Glomerular endothelial cell (primary cell): ENCODE measurements at regions not wholly inside any gene's neighbourhood (a gene's known extent, or its start where the extent isn't known, plus 50 kb on each side); places are given as distances from the start of the nearest gene placed in this dataset.
"Not testable (repeated sequence)": the region's sequence is repeated elsewhere in the genome, so short reads cannot be mapped to it uniquely, and the experiment has no call there.

ENCODE experiments used
- DNase-seq: peaks from one replicate; pipeline ENCODE4 v3.0.0-alpha.2; 2011; ENCODE audit warnings: low read depth, low spot score; ENCODE audit errors: extremely low read depth

- DNase-seq: no peak
Observed at GRCh38 chr10:8332730-8333111, 278.2 kb downstream of the GATA3 start.

- DNase-seq: no peak
Observed at GRCh38 chr10:8334631-8335030, 280.1 kb downstream of the GATA3 start.

GRCh38 chr10:8336629-8337331 is 282.3 kb downstream of the GATA3 start:
- no peak for DNase-seq

- DNase-seq: no peak
Observed at GRCh38 chr10:8337332-8337651, 282.8 kb downstream of the GATA3 start.

GRCh38 chr10:8338177-8338766 is 283.8 kb downstream of the GATA3 start:
- no peak for DNase-seq

- no peak for DNase-seq
Observed at GRCh38 chr10:8344756-8345155, 290.3 kb downstream of the GATA3 start.

- no peak for DNase-seq
Observed at GRCh38 chr10:8346861-8347260, 292.4 kb downstream of the GATA3 start.

GRCh38 chr10:8347614-8348013 is 293.1 kb downstream of the GATA3 start:
- DNase-seq: not testable (repeated sequence)

- no peak for DNase-seq
Observed at GRCh38 chr10:8349610-8350249, 295.2 kb downstream of the GATA3 start.

- DNase-seq: no peak
Observed at GRCh38 chr10:8350250-8350967, 295.9 kb downstream of the GATA3 start.

- no peak for DNase-seq
Observed at GRCh38 chr10:8352171-8353075, 297.9 kb downstream of the GATA3 start.

GRCh38 chr10:8356283-8356682 is 301.8 kb downstream of the GATA3 start:
- no peak for DNase-seq

GRCh38 chr10:8359467-8359866 is 305.0 kb downstream of the GATA3 start:
- no peak for DNase-seq

GRCh38 chr10:8360365-8360764 is 305.9 kb downstream of the GATA3 start:
- no peak for DNase-seq

- no peak for DNase-seq
Observed at GRCh38 chr10:8360814-8361509, 306.5 kb downstream of the GATA3 start.

- no peak for DNase-seq
Observed at GRCh38 chr10:8361510-8361844, 307.0 kb downstream of the GATA3 start.

- DNase-seq: no peak
Observed at GRCh38 chr10:8365935-8366911, 311.7 kb downstream of the GATA3 start.

- DNase-seq: not testable (repeated sequence)
Observed at GRCh38 chr10:8367672-8368411, 313.4 kb downstream of the GATA3 start.
